NCI-H524 (cell line): ENCODE measurements at regions not wholly inside any gene's neighbourhood (a gene's known extent, or its start where the extent isn't known, plus 50 kb on each side); places are given as distances from the start of the nearest gene placed in this dataset.
"Not testable (repeated sequence)": the region's sequence is repeated elsewhere in the genome, so short reads cannot be mapped to it uniquely, and the experiment has no call there.

ENCODE experiments used
- DNase-seq, 2 experiments: peaks; one replicate each; lab custom pipeline; 2025; lab: John Stamatoyannopoulos, UW

- DNase-seq, result not testable (repeated sequence)
These were observed 206.3 kb downstream of the SLC38A4 start for GRCh38 chr12:46619474-46619873.

GRCh38 chr12:46617737-46618136, 208.1 kb downstream of the SLC38A4 start:
- not testable (repeated sequence) for DNase-seq

GRCh38 chr12:46617167-46617566, 208.6 kb downstream of the SLC38A4 start:
- no peak for DNase-seq

GRCh38 chr12:46610754-46611153, 215.0 kb downstream of the SLC38A4 start:
- DNase-seq, result no peak

- DNase-seq, result no peak
These were observed 216.1 kb downstream of the SLC38A4 start for GRCh38 chr12:46609674-46610073.

GRCh38 chr12:46609273-46609623, 216.5 kb downstream of the SLC38A4 start:
- no peak for DNase-seq

GRCh38 chr12:46608431-46609272, 217.1 kb downstream of the SLC38A4 start:
- DNase-seq, result no peak

GRCh38 chr12:46604684-46605083, 221.1 kb downstream of the SLC38A4 start:
- DNase-seq, result no peak

GRCh38 chr12:46603776-46604456, 221.9 kb downstream of the SLC38A4 start:
- DNase-seq, result no peak

- DNase-seq, result no peak
These were observed 223.3 kb downstream of the SLC38A4 start for GRCh38 chr12:46602474-46602873.

GRCh38 chr12:46590991-46591703, 218.6 kb upstream of the SLC38A2 start:
- DNase-seq, result no peak

GRCh38 chr12:46585854-46586621, 213.5 kb upstream of the SLC38A2 start:
- DNase-seq, result no peak

- DNase-seq, result not testable (repeated sequence)
These were observed 211.5 kb upstream of the SLC38A2 start for GRCh38 chr12:46584098-46584497.

GRCh38 chr12:46581990-46582389, 209.4 kb upstream of the SLC38A2 start:
- not testable (repeated sequence) for DNase-seq

GRCh38 chr12:46580445-46580844, 207.9 kb upstream of the SLC38A2 start:
- no peak for DNase-seq

GRCh38 chr12:46579474-46579873, 206.9 kb upstream of the SLC38A2 start:
- DNase-seq, result no peak

GRCh38 chr12:46578190-46578982, 205.8 kb upstream of the SLC38A2 start:
- no peak for DNase-seq

GRCh38 chr12:46577063-46577776, 204.6 kb upstream of the SLC38A2 start:
- DNase-seq, result no peak

- no peak for DNase-seq
These were observed 202.3 kb upstream of the SLC38A2 start for GRCh38 chr12:46574847-46575246.

- no peak for DNase-seq
These were observed 200.7 kb upstream of the SLC38A2 start for GRCh38 chr12:46573347-46573658.
